ENCODE measurements at regions not wholly inside any gene's neighbourhood (a gene's known extent, or its start where the extent isn't known, plus 50 kb on each side); places are given as distances from the start of the nearest gene placed in this dataset.

DNA sequence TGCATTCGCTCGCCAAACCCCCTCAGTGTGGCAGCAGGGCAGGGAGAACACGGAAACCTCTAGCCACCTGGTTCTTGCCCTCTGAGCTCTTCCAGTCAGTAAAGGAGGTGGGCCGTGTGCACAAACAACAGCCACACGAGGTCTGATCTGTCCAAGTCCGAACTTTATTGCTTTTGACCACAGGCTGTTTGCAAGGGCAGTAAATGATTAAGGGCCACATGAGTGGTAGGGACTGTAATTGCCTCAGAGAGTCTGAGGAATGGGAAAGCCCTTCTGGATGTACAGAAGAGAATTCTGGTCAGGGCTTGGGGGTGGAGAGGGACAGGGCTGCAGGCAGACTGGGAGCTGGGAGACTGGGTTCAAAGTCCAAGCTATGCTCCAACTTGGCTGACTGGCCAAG, 75.7 kb upstream of the LHX1 start:
- Histone ChIP-seq H3K4me3 (no peak overlapping the region), H3K27me3 (peaks cover 0 to 59% of the 10 kb centered on the region in 2 donors), H3K36me3 (no peaks in the 10 kb centered on the region), H3K9me3 (no peaks in the 10 kb centered on the region), H3K4me1 (no peaks in the 10 kb centered on the region), H3K27ac (no peak overlapping the region)
- TF ChIP-seq, protein P1, sequence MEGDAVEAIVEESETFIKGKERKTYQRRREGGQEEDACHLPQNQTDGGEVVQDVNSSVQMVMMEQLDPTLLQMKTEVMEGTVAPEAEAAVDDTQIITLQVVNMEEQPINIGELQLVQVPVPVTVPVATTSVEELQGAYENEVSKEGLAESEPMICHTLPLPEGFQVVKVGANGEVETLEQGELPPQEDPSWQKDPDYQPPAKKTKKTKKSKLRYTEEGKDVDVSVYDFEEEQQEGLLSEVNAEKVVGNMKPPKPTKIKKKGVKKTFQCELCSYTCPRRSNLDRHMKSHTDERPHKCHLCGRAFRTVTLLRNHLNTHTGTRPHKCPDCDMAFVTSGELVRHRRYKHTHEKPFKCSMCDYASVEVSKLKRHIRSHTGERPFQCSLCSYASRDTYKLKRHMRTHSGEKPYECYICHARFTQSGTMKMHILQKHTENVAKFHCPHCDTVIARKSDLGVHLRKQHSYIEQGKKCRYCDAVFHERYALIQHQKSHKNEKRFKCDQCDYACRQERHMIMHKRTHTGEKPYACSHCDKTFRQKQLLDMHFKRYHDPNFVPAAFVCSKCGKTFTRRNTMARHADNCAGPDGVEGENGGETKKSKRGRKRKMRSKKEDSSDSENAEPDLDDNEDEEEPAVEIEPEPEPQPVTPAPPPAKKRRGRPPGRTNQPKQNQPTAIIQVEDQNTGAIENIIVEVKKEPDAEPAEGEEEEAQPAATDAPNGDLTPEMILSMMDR (IDR thresholded peaks at IDR 0.05): no peak
- DNase-seq: no peak
- intact Hi-C loops (cut with DNase I; ENCODE audit: low total_unique reads): no loop called here

DNA sequence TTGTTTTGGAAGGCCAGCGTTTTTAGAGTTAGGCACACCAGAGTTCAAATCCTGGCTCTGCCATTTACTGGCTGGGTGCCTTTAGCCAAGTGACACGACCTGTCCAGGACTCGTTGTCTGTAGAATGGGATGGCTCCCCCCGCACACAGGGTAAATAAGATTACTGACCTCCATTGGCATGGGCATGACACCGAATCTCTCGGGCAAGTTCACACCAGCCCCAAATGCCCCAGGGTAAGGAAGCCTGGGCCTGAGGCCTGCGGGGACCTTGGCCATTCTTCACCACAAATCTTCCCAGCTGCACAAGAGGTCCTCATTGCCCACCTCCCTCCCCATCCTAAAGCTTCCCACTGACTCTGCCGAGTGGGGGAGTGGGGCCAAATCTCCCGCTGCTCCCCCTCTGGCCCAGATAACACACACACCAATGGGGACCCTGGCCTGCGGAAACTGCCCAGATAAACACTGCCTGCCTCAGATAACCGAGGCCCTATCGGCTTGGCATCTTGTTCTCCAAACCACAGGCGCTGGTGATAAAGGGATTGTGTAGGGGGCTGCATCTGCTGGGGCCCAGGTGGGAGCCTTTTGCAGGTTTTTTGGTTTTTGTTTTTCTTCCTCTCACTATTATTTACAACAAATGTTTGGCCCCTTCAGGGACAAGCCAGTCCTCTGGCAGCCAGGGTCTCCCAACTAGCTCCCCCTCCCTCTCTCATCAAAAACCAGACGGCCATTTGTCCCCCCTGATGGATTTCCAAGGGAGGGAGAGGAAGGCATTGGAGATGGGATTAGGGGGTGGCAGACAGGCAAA, 75.0 kb upstream of the LHX1 start:
- no peak for DNase-seq
- H3K4me3 ChIP-seq: no peak overlapping the region
- peaks cover 0 to 59% of the 10 kb centered on the region in 2 donors for H3K27me3 ChIP-seq
- no peaks in the 10 kb centered on the region for H3K36me3 ChIP-seq
- H3K9me3 ChIP-seq: no peaks in the 10 kb centered on the region
- TF ChIP-seq, protein P1 (IDR thresholded peaks at IDR 0.05): no peak
- intact Hi-C loops (cut with DNase I; ENCODE audit: low total_unique reads): no loop called here
- H3K4me1 ChIP-seq: no peaks in the 10 kb centered on the region
- no peak overlapping the region for H3K27ac ChIP-seq

DNA sequence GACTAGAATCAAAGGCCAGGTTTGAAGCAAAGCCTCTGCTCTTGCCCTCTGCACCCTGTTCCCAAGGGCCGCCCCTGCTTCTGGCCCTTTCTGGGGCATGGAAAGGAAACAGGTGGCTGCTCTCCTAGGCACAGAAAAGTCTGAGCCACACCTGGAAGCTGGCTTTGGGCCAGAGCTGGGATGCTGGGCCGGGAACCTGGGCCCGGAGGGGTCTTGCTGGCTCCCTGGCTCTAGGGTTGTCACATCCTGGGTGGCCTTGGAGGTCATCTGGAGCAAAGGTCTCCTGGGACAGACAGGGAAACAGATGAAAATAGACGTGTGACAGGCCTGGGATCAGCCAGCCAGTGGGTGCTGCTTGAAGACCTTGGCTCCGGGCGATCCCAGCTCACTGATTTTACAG, 74.1 kb upstream of the LHX1 start:
- Histone ChIP-seq H3K4me3 (no peak overlapping the region), H3K36me3 (no peaks in the 10 kb centered on the region), H3K27me3 (peaks cover 0 to 54% of the 10 kb centered on the region in 2 donors), H3K4me1 (no peaks in the 10 kb centered on the region), H3K27ac (no peak overlapping the region), H3K9me3 (no peaks in the 10 kb centered on the region)
- no peak for DNase-seq
- intact Hi-C loops (cut with DNase I; ENCODE audit: low total_unique reads): no loop called here
- TF ChIP-seq, protein P1 (IDR thresholded peaks at IDR 0.05): no peak

DNA sequence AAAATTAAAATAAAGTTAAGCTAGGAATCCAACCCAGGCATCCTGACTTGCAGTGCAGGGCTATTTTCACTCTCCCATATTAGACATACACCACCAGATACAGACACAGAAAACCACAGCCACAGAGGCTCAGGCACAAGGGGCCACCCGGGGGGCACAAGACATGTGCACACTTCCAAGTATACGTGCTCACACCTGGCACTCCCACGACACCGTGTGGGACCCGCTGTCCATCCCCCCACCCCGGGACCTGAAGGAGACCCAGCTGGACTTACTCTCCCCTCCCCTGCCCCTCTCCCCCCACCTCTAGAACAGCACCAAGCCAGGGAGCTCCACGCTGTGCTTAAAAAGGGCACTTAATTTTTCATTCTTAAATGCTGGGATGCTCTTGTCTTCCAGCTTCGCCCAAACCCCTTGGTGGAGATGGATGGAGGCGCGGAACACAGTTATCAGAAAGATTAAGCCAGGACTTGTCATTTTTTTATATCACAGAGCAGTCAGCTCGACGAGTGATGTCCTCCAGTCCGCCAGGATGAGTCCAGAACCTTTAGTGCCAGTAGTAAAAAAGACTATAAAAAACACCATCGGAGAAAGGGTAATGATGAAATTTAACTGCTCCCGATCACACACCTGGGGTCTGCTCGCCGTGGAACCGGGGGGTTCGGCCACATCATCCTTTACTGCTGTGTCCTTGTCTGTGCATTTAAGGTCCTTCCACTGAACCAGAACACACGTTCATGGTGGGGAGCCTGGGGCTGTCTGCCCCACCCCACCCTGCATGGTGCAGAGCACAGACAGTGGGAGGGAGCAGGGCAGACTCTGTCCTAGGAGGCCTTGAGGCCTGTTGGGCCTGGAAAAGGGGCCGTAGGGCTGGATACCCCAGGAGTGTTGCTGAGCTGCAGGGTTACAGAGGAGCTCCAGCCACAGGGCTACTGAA, 73.3 kb upstream of the LHX1 start:
- intact Hi-C loops (cut with DNase I; ENCODE audit: low total_unique reads): no loop called here
- TF ChIP-seq, protein P1 (IDR thresholded peaks at IDR 0.05): no peak
- Histone ChIP-seq H3K4me1 (no peaks in the 10 kb centered on the region), H3K27me3 (peaks cover 0 to 50% of the 10 kb centered on the region in 2 donors), H3K4me3 (no peak overlapping the region), H3K36me3 (no peaks in the 10 kb centered on the region), H3K9me3 (no peaks in the 10 kb centered on the region), H3K27ac (no peak overlapping the region)
- DNase-seq: no peak

DNA sequence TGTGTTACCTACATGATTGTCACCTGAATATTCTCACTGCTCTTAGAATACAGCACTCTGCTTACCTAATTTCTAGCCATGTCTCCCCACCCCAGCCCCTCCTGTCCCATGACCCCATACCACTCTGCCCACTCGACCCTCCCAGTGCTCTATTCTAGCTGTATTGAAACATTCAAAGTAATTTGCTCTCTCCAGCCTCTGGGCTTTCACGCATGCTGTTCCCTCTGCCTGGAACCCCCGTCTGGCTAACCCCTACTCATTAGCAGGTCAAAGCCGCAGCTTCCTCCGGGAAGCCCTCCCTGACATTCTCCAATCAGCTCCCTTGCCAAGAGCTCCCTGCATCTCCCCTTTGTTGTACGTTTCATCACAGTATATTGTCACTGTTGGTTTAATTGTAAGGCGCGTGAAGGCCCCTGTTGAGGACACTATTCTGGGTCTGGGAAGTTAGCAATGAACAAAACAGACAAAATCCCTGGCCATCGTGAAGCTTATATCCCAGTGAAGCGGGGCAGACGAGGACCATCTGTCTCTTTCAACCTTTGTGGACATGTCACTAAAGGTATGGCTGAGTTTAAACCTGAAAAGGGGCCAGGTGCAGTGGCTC, 72.3 kb upstream of the LHX1 start:
- intact Hi-C loops (cut with DNase I; ENCODE audit: low total_unique reads): no loop called here
- no peak overlapping the region for H3K27ac ChIP-seq
- H3K36me3 ChIP-seq: no peaks in the 10 kb centered on the region
- no peak overlapping the region for H3K4me3 ChIP-seq
- DNase-seq: no peak
- no peaks in the 10 kb centered on the region for H3K4me1 ChIP-seq
- no peaks in the 10 kb centered on the region for H3K9me3 ChIP-seq
- TF ChIP-seq, protein P1 (IDR thresholded peaks at IDR 0.05): no peak
- peaks cover 0 to 48% of the 10 kb centered on the region in 2 donors for H3K27me3 ChIP-seq
